ENCODE measurements at regions not wholly inside any gene's neighbourhood (a gene's known extent, or its start where the extent isn't known, plus 50 kb on each side); places are given as distances from the start of the nearest gene placed in this dataset.

- TF ChIP-seq POU2F2 (IDR thresholded peaks at IDR 0.05; ENCODE audit: low read depth, low read length) (no peak), POLR2A (IDR thresholded peaks at IDR 0.05; ENCODE audit: low read depth, low read length) (no peak), POLR2AphosphoS5 (IDR thresholded peaks at IDR 0.05; ENCODE audit: low read depth, low read length) (no peak), SPI1 (IDR thresholded peaks at IDR 0.05; ENCODE audit: low read depth, low read length) (no peak), PAX5 (IDR thresholded peaks at IDR 0.05; ENCODE audit: insufficient read depth, low read length, severe bottlenecking) (no peak), TAF1 (IDR thresholded peaks at IDR 0.05; ENCODE audit: low read depth, low read length) (no peak)
Measured at GRCh38 chr13:103539721-103540381, 473.6 kb upstream of the SLC10A2 start.

Data from GM12891 (cell line).